Thyroid gland (tissue), 4 donors: ENCODE measurements at regions not wholly inside any gene's neighbourhood (a gene's known extent, or its start where the extent isn't known, plus 50 kb on each side); places are given as distances from the start of the nearest gene placed in this dataset.
"Not testable (repeated sequence)": the region's sequence is repeated elsewhere in the genome, so short reads cannot be mapped to it uniquely, and the experiment has no call there.

Source experiments
- DNase-seq, 2 donors: peaks; one replicate each; pipeline ENCODE4 v3.0.0-alpha.2; 2019
- H3K27ac ChIP-seq, 3 donors: fragments of 200-600 bp; sonication (generic); 1 replicate in 2 of 3; 2 replicates in 1 of 3; pipeline ENCODE4 v1.5.1; 2016 to 2019; ENCODE audit warnings: mild to moderate bottlenecking in 1 of 3, moderate library complexity in 1 of 3
- H3K27me3 ChIP-seq: fragments of 200-600 bp; sonication (generic); one replicate; pipeline ENCODE4 v1.5.1; 2019
- H3K36me3 ChIP-seq, 2 donors: fragments of 200-600 bp; sonication (generic); one replicate each; pipeline ENCODE4 v1.5.1; 2016 to 2019
- H3K4me1 ChIP-seq, 2 donors: fragments of 200-600 bp; sonication (generic); one replicate each; pipeline ENCODE4 v1.5.1; 2017 to 2019
- H3K4me3 ChIP-seq, 3 donors: fragments of 200-600 bp; sonication (generic); replicated peaks in 1 of 3; 1 replicate in 2 of 3; 2 replicates in 1 of 3; pipeline ENCODE4 v1.5.1; 2016; ENCODE audit warnings: mild to moderate bottlenecking in 1 of 3
- H3K9me3 ChIP-seq: fragments of 200-600 bp; sonication (generic); one replicate; pipeline ENCODE4 v1.5.1; 2017
- CTCF ChIP-seq, 6 experiments: fragments of 200-600 bp in 3 of 6; fragments of 450-650 bp in 3 of 6; sonication (generic) in 3 of 6; IDR thresholded peaks; one replicate each; pipeline ENCODE4 v1.5.1; 2016 to 2019; ENCODE audit warnings: antibody characterized with exemption in 6 of 6, mild to moderate bottlenecking in 2 of 6, inconsistent platforms in 1 of 6, moderate library complexity in 1 of 6
- POLR2A ChIP-seq, 2 donors: fragments of 450-650 bp; IDR thresholded peaks; one replicate each; pipeline ENCODE4 v1.6.1; 2017; ENCODE audit warnings: antibody characterized with exemption in 2 of 2, mild to moderate bottlenecking in 2 of 2, moderate library complexity in 1 of 2
- WGBS, 2 donors: methylation state at CpG; one replicate each; pipeline ENCODE4 v1.1.5; 2017; 5-methylcytosine and 5-hydroxymethylcytosine counted together
- intact Hi-C: fragments of 100-400 bp; cut with DNase I; formaldehyde crosslinking; loops from one replicate; pipeline ENCODE4 v1.15.1; 2023

GRCh38 chr9:750249-750967, 91.1 kb upstream of the DMRT1 start:
- TF ChIP-seq CTCF (IDR thresholded peaks at IDR 0.05) (no peak), POLR2A (IDR thresholded peaks at IDR 0.05) (no peak)
- 83 to 92% methylated on average over 7 of the region's 7 CpGs for WGBS, 2 donors
- peak overlapping the region; percentile 96 to 100 (median 98) for H3K27ac ChIP-seq

GRCh38 chr9:751137-752051, 90.1 kb upstream of the DMRT1 start:
- no peaks in the 10 kb centered on the region for H3K27me3 ChIP-seq

More at GRCh38 chr9:750249-750967, 91.1 kb upstream of the DMRT1 start:
- Histone ChIP-seq H3K27me3 (no peaks in the 10 kb centered on the region), H3K4me1 (peaks cover 24 to 29% of the 10 kb centered on the region in 2 donors), H3K4me3 (no peak overlapping the region), H3K36me3 (peaks cover 8 to 13% of the 10 kb centered on the region in 2 donors), H3K9me3 (no peaks in the 10 kb centered on the region)
- DNase-seq, result peak in 1 of 2 donors; percentile 35
- intact Hi-C loops, result no loop called here

GRCh38 chr9:752201-752600, 89.3 kb upstream of the DMRT1 start:
- Histone ChIP-seq H3K27me3 (no peaks in the 10 kb centered on the region), H3K4me1 (peaks cover 24 to 36% of the 10 kb centered on the region in 2 donors), H3K27ac (peak overlapping the region; percentile 89 to 99 (median 93)), H3K9me3 (no peaks in the 10 kb centered on the region), H3K36me3 (peaks cover 0 to under 1% of the 10 kb centered on the region in 2 donors), H3K4me3 (no peak overlapping the region)
- TF ChIP-seq POLR2A (IDR thresholded peaks at IDR 0.05) (no peak), CTCF (IDR thresholded peaks at IDR 0.05) (no peak)
- 84 to 94% methylated on average over 5 of the region's 5 CpGs for WGBS, 2 donors
- intact Hi-C loops, result no loop called here
- no peak for DNase-seq

More at GRCh38 chr9:751137-752051, 90.1 kb upstream of the DMRT1 start:
- TF ChIP-seq CTCF (IDR thresholded peaks at IDR 0.05) (peak in 1 of 6 experiments; percentile 25), POLR2A (IDR thresholded peaks at IDR 0.05) (peak in 1 of 2 donors; percentile 64)
- H3K4me1 ChIP-seq, result peaks cover 24 to 36% of the 10 kb centered on the region in 2 donors
- peak; percentile 84 to 86 for DNase-seq
- peaks cover 2 to 6% of the 10 kb centered on the region in 2 donors for H3K36me3 ChIP-seq
- peak overlapping the region; percentile 96 to 100 (median 98) for H3K27ac ChIP-seq
- WGBS, 2 donors, result 30 to 43% methylated on average over 14 of the region's 14 CpGs
- no peaks in the 10 kb centered on the region for H3K9me3 ChIP-seq
- intact Hi-C loops, result no loop called here
- H3K4me3 ChIP-seq, result no peak overlapping the region

- Histone ChIP-seq H3K27ac (peak overlapping the region in 2 of 3 donors; percentile 93 to 99), H3K36me3 (no peaks in the 10 kb centered on the region), H3K27me3 (no peaks in the 10 kb centered on the region), H3K4me3 (no peak overlapping the region), H3K9me3 (no peaks in the 10 kb centered on the region), H3K4me1 (peaks cover 24 to 41% of the 10 kb centered on the region in 2 donors)
- intact Hi-C loops, result no loop called here
- TF ChIP-seq CTCF (IDR thresholded peaks at IDR 0.05) (no peak), POLR2A (IDR thresholded peaks at IDR 0.05) (no peak)
- DNase-seq, result no peak
- WGBS, 2 donors, result 97% methylated on average over 6 of the region's 6 CpGs
Measured at GRCh38 chr9:752681-753200, 88.8 kb upstream of the DMRT1 start.

- 95% methylated on average over 9 of the region's 9 CpGs for WGBS, 2 donors
- H3K36me3 ChIP-seq, H3K27me3 ChIP-seq, H3K27ac ChIP-seq, H3K4me3 ChIP-seq, H3K9me3 ChIP-seq, DNase-seq, intact Hi-C loops: not testable (repeated sequence)
- peaks cover 24 to 44% of the 10 kb centered on the region in 2 donors for H3K4me1 ChIP-seq
Measured at GRCh38 chr9:753734-754133, 87.8 kb upstream of the DMRT1 start.
